WTC11 (cell line): ENCODE measurements at regions not wholly inside any gene's neighbourhood (a gene's known extent, or its start where the extent isn't known, plus 50 kb on each side); places are given as distances from the start of the nearest gene placed in this dataset.

ENCODE experiments used
- ESRRA ChIP-seq: sonication (generic); formaldehyde crosslinking; IDR thresholded peaks from 2 replicates; pipeline ENCODE4 v1.8.1; 2022; ENCODE audit warnings: mild to moderate bottlenecking, missing genetic modification reagents, borderline replicate concordance
- KAT7 ChIP-seq: sonication (generic); formaldehyde crosslinking; IDR thresholded peaks from 2 replicates; pipeline ENCODE4 v1.8.1; 2023; ENCODE audit warnings: missing genetic modification reagents, mild to moderate bottlenecking, borderline replicate concordance
- SMAD3 ChIP-seq: sonication (generic); formaldehyde crosslinking; IDR thresholded peaks from 2 replicates; pipeline ENCODE4 v1.8.0; 2022; ENCODE audit warnings: missing genetic modification reagents, mild to moderate bottlenecking, borderline replicate concordance
- TCF7 ChIP-seq: sonication (generic); formaldehyde crosslinking; IDR thresholded peaks from 2 replicates; pipeline ENCODE4 v1.8.0; 2022; ENCODE audit warnings: mild to moderate bottlenecking, low read depth, missing genetic modification reagents, moderate library complexity
- TP53 ChIP-seq: sonication (generic); formaldehyde crosslinking; IDR thresholded peaks from 2 replicates; pipeline ENCODE4 v1.8.1; 2023; ENCODE audit warnings: mild to moderate bottlenecking, missing genetic modification reagents
- TF ChIP-seq, protein P1 (sequence below): sonication (generic); formaldehyde crosslinking; IDR thresholded peaks from 2 replicates; pipeline ENCODE4 v1.8.1; 2023; ENCODE audit warnings: mild to moderate bottlenecking, moderate library complexity, missing genetic modification reagents
- TF ChIP-seq, protein P2 (sequence below): fragments of 200-600 bp; IDR thresholded peaks from 2 replicates; pipeline ENCODE4 v1.8.0; 2022; ENCODE audit warnings: antibody characterized with exemption
- TF ChIP-seq, protein P3 (sequence below): sonication (generic); formaldehyde crosslinking; IDR thresholded peaks from 2 replicates; pipeline ENCODE4 v1.8.0; 2022; ENCODE audit warnings: mild to moderate bottlenecking, missing genetic modification reagents
- TF ChIP-seq, protein P4 (sequence below): sonication (generic); formaldehyde crosslinking; IDR thresholded peaks from 2 replicates; pipeline ENCODE4 v1.8.0; 2023; ENCODE audit warnings: mild to moderate bottlenecking, missing genetic modification reagents
- TF ChIP-seq, protein P5 (sequence below): sonication (generic); formaldehyde crosslinking; IDR thresholded peaks from 2 replicates; pipeline ENCODE4 v1.8.1; 2022; ENCODE audit warnings: low read depth, missing genetic modification reagents, borderline replicate concordance
- TF ChIP-seq, protein P6 (sequence below): sonication (generic); formaldehyde crosslinking; conservative IDR thresholded peaks from 2 replicates; pipeline ENCODE4 v1.8.1; 2022; ENCODE audit warnings: mild to moderate bottlenecking, missing genetic modification reagents
- TF ChIP-seq, protein P7 (sequence below): sonication (generic); formaldehyde crosslinking; conservative IDR thresholded peaks from 2 replicates; pipeline ENCODE4 v1.8.1; 2023; ENCODE audit warnings: mild to moderate bottlenecking, low read depth, missing genetic modification reagents, moderate library complexity

DNA sequence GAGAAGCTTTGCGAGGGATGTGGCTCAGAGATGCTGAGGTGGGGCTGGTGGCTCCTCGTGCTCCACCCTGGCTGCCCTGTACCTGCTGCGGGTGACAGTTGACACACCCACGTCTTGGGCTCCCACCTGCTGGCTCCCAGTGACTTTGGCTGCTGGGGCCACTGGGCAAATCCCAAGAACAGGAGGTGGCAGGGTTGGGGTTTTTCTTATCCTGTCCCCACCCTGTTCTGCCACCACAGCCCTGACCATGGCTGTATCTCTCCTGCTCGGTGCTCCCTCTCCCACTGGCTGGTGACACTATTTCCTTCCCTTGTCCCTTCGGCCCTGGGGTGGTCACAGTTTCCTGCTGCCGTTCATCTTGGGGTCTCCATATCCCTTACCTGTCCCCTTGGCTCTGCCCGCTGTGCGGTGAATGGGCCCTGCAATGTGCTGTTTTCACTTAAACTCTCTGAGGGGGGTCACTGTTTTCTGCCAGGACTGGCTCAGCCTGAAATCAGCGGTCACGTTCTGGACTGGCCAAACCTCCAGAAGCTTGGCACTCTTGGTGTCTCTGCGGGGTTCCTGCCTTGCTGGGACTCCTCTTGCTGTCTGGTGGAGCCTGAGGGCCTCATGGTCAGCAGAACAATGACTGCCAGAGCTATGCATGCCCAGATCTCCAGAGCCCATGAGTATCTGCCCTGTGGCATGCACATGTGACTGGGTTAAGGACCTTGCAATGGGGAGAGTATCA is 144.2 kb downstream of the IRF8 start:
- TF ChIP-seq KAT7 (CRISPR knock-in tag), result no peak
- TF ChIP-seq, protein P1, sequence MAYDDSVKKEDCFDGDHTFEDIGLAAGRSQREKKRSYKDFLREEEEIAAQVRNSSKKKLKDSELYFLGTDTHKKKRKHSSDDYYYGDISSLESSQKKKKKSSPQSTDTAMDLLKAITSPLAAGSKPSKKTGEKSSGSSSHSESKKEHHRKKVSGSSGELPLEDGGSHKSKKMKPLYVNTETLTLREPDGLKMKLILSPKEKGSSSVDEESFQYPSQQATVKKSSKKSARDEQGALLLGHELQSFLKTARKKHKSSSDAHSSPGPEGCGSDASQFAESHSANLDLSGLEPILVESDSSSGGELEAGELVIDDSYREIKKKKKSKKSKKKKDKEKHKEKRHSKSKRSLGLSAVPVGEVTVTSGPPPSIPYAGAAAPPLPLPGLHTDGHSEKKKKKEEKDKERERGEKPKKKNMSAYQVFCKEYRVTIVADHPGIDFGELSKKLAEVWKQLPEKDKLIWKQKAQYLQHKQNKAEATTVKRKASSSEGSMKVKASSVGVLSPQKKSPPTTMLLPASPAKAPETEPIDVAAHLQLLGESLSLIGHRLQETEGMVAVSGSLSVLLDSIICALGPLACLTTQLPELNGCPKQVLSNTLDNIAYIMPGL (CRISPR knock-in tag), result no peak
- TF ChIP-seq, protein P2, sequence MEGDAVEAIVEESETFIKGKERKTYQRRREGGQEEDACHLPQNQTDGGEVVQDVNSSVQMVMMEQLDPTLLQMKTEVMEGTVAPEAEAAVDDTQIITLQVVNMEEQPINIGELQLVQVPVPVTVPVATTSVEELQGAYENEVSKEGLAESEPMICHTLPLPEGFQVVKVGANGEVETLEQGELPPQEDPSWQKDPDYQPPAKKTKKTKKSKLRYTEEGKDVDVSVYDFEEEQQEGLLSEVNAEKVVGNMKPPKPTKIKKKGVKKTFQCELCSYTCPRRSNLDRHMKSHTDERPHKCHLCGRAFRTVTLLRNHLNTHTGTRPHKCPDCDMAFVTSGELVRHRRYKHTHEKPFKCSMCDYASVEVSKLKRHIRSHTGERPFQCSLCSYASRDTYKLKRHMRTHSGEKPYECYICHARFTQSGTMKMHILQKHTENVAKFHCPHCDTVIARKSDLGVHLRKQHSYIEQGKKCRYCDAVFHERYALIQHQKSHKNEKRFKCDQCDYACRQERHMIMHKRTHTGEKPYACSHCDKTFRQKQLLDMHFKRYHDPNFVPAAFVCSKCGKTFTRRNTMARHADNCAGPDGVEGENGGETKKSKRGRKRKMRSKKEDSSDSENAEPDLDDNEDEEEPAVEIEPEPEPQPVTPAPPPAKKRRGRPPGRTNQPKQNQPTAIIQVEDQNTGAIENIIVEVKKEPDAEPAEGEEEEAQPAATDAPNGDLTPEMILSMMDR, result no peak
- TF ChIP-seq, protein P3, sequence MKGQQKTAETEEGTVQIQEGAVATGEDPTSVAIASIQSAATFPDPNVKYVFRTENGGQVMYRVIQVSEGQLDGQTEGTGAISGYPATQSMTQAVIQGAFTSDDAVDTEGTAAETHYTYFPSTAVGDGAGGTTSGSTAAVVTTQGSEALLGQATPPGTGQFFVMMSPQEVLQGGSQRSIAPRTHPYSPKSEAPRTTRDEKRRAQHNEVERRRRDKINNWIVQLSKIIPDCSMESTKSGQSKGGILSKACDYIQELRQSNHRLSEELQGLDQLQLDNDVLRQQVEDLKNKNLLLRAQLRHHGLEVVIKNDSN (CRISPR knock-in tag), result no peak
- TF ChIP-seq, protein P4, sequence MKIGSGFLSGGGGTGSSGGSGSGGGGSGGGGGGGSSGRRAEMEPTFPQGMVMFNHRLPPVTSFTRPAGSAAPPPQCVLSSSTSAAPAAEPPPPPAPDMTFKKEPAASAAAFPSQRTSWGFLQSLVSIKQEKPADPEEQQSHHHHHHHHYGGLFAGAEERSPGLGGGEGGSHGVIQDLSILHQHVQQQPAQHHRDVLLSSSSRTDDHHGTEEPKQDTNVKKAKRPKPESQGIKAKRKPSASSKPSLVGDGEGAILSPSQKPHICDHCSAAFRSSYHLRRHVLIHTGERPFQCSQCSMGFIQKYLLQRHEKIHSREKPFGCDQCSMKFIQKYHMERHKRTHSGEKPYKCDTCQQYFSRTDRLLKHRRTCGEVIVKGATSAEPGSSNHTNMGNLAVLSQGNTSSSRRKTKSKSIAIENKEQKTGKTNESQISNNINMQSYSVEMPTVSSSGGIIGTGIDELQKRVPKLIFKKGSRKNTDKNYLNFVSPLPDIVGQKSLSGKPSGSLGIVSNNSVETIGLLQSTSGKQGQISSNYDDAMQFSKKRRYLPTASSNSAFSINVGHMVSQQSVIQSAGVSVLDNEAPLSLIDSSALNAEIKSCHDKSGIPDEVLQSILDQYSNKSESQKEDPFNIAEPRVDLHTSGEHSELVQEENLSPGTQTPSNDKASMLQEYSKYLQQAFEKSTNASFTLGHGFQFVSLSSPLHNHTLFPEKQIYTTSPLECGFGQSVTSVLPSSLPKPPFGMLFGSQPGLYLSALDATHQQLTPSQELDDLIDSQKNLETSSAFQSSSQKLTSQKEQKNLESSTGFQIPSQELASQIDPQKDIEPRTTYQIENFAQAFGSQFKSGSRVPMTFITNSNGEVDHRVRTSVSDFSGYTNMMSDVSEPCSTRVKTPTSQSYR (CRISPR knock-in tag), result no peak
- no peak for TF ChIP-seq TP53
- no peak for TF ChIP-seq ESRRA (CRISPR knock-in tag)
- no peak for TF ChIP-seq SMAD3 (CRISPR knock-in tag)
- TF ChIP-seq, protein P5, sequence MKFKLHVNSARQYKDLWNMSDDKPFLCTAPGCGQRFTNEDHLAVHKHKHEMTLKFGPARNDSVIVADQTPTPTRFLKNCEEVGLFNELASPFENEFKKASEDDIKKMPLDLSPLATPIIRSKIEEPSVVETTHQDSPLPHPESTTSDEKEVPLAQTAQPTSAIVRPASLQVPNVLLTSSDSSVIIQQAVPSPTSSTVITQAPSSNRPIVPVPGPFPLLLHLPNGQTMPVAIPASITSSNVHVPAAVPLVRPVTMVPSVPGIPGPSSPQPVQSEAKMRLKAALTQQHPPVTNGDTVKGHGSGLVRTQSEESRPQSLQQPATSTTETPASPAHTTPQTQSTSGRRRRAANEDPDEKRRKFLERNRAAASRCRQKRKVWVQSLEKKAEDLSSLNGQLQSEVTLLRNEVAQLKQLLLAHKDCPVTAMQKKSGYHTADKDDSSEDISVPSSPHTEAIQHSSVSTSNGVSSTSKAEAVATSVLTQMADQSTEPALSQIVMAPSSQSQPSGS (CRISPR knock-in tag), result no peak
- TF ChIP-seq TCF7 (CRISPR knock-in tag), result no peak
- TF ChIP-seq, protein P6, sequence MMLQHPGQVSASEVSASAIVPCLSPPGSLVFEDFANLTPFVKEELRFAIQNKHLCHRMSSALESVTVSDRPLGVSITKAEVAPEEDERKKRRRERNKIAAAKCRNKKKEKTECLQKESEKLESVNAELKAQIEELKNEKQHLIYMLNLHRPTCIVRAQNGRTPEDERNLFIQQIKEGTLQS (CRISPR knock-in tag), result no peak
- TF ChIP-seq, protein P7, sequence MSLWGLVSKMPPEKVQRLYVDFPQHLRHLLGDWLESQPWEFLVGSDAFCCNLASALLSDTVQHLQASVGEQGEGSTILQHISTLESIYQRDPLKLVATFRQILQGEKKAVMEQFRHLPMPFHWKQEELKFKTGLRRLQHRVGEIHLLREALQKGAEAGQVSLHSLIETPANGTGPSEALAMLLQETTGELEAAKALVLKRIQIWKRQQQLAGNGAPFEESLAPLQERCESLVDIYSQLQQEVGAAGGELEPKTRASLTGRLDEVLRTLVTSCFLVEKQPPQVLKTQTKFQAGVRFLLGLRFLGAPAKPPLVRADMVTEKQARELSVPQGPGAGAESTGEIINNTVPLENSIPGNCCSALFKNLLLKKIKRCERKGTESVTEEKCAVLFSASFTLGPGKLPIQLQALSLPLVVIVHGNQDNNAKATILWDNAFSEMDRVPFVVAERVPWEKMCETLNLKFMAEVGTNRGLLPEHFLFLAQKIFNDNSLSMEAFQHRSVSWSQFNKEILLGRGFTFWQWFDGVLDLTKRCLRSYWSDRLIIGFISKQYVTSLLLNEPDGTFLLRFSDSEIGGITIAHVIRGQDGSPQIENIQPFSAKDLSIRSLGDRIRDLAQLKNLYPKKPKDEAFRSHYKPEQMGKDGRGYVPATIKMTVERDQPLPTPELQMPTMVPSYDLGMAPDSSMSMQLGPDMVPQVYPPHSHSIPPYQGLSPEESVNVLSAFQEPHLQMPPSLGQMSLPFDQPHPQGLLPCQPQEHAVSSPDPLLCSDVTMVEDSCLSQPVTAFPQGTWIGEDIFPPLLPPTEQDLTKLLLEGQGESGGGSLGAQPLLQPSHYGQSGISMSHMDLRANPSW (CRISPR knock-in tag), result no peak
